ENCODE measurements at regions not wholly inside any gene's neighbourhood (a gene's known extent, or its start where the extent isn't known, plus 50 kb on each side); places are given as distances from the start of the nearest gene placed in this dataset.

DNA sequence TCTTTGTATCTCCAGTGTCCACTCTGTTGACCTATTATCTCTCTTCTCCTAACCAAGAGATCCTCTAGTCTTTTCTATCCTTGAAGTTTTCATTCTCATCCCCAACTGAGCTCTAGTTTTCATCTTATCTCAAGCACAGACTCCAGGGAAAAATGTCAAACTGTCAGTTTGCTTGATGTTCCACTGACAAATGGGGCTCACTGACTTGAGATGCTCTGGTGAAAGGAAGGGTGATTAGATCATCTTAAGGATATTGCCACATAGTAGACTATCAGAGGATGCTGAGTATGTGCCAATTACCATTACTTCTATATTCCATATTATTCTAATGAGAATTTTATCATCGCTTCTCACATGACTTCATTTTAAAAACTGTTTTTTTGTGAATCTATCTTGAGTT is 2008.2 kb downstream of the ARAP2 start:
- no peaks in the 10 kb centered on the region for H3K36me3 Mint-ChIP-seq (ENCODE audit: low read depth)
- H3K4me3 Mint-ChIP-seq, result no peak overlapping the region
- H3K9me3 Mint-ChIP-seq, result peaks cover 15% of the 10 kb centered on the region
- H3K27ac Mint-ChIP-seq, result no peak overlapping the region
- H3K27me3 Mint-ChIP-seq (ENCODE audit: low read depth), result peaks cover 5% of the 10 kb centered on the region
- TF ChIP-seq, protein P1, sequence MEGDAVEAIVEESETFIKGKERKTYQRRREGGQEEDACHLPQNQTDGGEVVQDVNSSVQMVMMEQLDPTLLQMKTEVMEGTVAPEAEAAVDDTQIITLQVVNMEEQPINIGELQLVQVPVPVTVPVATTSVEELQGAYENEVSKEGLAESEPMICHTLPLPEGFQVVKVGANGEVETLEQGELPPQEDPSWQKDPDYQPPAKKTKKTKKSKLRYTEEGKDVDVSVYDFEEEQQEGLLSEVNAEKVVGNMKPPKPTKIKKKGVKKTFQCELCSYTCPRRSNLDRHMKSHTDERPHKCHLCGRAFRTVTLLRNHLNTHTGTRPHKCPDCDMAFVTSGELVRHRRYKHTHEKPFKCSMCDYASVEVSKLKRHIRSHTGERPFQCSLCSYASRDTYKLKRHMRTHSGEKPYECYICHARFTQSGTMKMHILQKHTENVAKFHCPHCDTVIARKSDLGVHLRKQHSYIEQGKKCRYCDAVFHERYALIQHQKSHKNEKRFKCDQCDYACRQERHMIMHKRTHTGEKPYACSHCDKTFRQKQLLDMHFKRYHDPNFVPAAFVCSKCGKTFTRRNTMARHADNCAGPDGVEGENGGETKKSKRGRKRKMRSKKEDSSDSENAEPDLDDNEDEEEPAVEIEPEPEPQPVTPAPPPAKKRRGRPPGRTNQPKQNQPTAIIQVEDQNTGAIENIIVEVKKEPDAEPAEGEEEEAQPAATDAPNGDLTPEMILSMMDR (IDR thresholded peaks at IDR 0.05; ENCODE audit: unreplicated experiment in 3 of 3), result no peak
- no peaks in the 10 kb centered on the region for H3K4me1 Mint-ChIP-seq

DNA sequence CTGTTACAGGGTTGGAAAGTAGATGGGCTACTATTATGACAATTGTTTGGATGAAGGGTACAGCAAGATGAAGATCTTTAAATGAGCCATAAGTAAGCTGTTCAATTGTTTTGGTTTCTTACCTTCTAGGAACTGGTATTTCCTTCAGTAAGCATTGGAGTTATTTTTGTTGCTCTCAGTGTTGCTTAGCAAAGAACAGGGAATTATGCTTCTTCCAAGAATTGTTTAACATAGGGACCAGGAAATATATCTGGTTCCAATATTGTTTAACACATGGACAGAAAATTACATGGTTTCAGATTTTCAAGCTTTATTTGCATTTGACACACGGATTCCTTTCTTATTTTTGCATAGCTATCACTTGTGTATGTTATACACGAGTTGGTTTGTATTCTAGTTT is 1999.0 kb downstream of the ARAP2 start:
- Mint-ChIP-seq H3K36me3 (ENCODE audit: low read depth) (no peaks in the 10 kb centered on the region), H3K4me3 (no peak overlapping the region), H3K27ac (no peak overlapping the region), H3K27me3 (ENCODE audit: low read depth) (no peaks in the 10 kb centered on the region), H3K9me3 (no peaks in the 10 kb centered on the region), H3K4me1 (no peaks in the 10 kb centered on the region)
- TF ChIP-seq, protein P1 (IDR thresholded peaks at IDR 0.05; ENCODE audit: unreplicated experiment in 3 of 3), result no peak

DNA sequence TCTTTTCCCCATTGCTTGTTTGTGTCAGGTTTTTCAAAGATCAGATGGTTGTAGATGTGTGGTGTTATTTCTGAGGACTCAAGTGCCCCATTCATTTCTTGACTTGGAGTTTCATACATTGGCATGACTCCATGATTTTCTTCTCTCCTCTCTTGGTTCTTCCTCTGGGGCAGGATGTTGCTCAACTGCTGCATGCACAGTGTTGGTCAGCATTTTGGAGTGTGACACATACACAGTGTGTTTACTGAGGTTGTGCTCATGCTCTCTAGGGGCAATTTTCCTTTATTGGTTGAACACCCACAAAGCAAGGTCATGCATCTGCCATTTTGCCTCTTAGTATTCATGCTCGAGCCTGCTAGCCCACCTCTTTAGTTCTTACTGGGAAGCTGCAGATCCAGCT is 1993.8 kb downstream of the ARAP2 start:
- Mint-ChIP-seq H3K9me3 (no peaks in the 10 kb centered on the region), H3K4me3 (no peak overlapping the region), H3K27me3 (ENCODE audit: low read depth) (no peaks in the 10 kb centered on the region), H3K36me3 (ENCODE audit: low read depth) (no peaks in the 10 kb centered on the region), H3K4me1 (no peaks in the 10 kb centered on the region), H3K27ac (no peak overlapping the region)
- TF ChIP-seq, protein P1 (IDR thresholded peaks at IDR 0.05; ENCODE audit: unreplicated experiment in 3 of 3), result no peak

DNA sequence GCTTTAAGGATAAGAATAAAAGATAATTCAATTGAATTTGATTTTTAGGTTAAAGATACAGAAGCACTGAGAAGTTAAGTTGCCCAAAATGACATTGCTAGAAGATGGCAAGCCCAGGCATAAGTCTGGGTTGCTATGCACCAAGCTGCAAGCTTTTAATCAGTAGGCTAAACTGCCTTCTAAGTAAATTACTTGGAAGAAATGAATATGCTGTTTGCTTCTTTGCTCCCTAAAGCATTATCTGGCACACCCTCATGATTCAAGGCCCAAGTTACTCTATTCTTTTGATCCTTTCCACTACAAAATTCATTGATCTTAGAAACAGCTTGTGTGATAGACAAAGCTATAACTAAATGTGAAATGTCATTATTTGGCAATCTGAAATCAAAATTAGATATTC is 1991.1 kb downstream of the ARAP2 start:
- TF ChIP-seq, protein P1 (IDR thresholded peaks at IDR 0.05; ENCODE audit: unreplicated experiment in 3 of 3), result no peak
- no peaks in the 10 kb centered on the region for H3K27me3 Mint-ChIP-seq (ENCODE audit: low read depth)
- no peaks in the 10 kb centered on the region for H3K36me3 Mint-ChIP-seq (ENCODE audit: low read depth)
- H3K9me3 Mint-ChIP-seq, result no peaks in the 10 kb centered on the region
- H3K4me1 Mint-ChIP-seq, result no peaks in the 10 kb centered on the region
- no peak overlapping the region for H3K4me3 Mint-ChIP-seq
- H3K27ac Mint-ChIP-seq, result no peak overlapping the region

DNA sequence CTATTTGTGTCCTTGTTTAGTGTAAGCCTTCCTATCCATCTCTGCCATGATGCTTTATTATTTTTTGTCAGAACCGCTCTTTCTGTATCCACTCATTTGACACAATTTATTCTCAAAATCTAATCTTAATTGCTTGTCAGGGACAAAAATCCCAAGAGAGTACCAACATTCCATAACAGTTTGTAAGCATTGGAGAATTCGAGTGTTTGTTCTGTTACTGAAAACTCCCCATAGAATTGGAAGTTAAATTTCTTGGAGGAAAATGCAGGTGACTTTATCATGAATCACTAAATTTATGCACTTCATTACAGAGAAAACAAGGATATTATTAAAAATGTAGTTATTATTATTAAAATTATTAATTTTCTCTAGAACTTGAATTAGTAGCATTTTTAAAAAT is 1986.1 kb downstream of the ARAP2 start:
- no peaks in the 10 kb centered on the region for H3K36me3 Mint-ChIP-seq (ENCODE audit: low read depth)

DNA sequence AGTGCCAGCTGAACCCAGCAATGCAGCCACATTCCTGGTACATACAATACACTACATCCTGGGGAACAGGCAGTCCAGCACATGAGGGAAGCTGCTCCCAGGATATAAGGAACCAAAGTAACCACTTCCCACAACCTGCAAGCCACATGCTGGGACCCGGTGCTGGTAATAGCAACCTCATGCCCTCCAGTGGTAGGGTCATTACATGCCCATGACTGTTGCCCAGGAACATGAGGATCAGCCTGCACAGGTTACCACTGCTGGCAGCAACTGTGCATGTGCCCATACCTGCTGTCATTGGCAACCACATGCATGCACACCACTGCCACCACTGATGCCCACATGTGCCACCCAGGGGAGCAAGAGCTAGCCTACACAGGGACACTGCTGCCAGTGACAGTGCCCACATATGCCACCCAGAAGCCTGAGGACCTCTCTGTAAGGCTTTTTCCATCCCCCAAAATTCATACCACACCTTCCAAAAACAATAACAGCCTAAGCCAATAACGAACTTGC is 1982.5 kb downstream of the ARAP2 start:
- TF ChIP-seq, protein P1 (IDR thresholded peaks at IDR 0.05; ENCODE audit: unreplicated experiment in 3 of 3), result no peak
- Mint-ChIP-seq H3K4me3 (no peak overlapping the region), H3K4me1 (peaks cover 7% of the 10 kb centered on the region), H3K27me3 (ENCODE audit: low read depth) (no peaks in the 10 kb centered on the region), H3K36me3 (ENCODE audit: low read depth) (no peaks in the 10 kb centered on the region), H3K27ac (no peak overlapping the region), H3K9me3 (peaks cover 9% of the 10 kb centered on the region)

More for the DNA sequence above, 1986.1 kb downstream of the ARAP2 start:
- no peak overlapping the region for H3K4me3 Mint-ChIP-seq
- H3K9me3 Mint-ChIP-seq, result no peaks in the 10 kb centered on the region
- H3K4me1 Mint-ChIP-seq, result peaks cover 7% of the 10 kb centered on the region
- no peak overlapping the region for H3K27ac Mint-ChIP-seq
- H3K27me3 Mint-ChIP-seq (ENCODE audit: low read depth), result no peaks in the 10 kb centered on the region
- TF ChIP-seq, protein P1 (IDR thresholded peaks at IDR 0.05; ENCODE audit: unreplicated experiment in 3 of 3), result no peak

All from nephron (organoid).